ENCODE measurements at regions not wholly inside any gene's neighbourhood (a gene's known extent, or its start where the extent isn't known, plus 50 kb on each side); places are given as distances from the start of the nearest gene placed in this dataset.
A peak's percentile ranks its signal among the peaks of the same experiment; 100 is the strongest.

DNA sequence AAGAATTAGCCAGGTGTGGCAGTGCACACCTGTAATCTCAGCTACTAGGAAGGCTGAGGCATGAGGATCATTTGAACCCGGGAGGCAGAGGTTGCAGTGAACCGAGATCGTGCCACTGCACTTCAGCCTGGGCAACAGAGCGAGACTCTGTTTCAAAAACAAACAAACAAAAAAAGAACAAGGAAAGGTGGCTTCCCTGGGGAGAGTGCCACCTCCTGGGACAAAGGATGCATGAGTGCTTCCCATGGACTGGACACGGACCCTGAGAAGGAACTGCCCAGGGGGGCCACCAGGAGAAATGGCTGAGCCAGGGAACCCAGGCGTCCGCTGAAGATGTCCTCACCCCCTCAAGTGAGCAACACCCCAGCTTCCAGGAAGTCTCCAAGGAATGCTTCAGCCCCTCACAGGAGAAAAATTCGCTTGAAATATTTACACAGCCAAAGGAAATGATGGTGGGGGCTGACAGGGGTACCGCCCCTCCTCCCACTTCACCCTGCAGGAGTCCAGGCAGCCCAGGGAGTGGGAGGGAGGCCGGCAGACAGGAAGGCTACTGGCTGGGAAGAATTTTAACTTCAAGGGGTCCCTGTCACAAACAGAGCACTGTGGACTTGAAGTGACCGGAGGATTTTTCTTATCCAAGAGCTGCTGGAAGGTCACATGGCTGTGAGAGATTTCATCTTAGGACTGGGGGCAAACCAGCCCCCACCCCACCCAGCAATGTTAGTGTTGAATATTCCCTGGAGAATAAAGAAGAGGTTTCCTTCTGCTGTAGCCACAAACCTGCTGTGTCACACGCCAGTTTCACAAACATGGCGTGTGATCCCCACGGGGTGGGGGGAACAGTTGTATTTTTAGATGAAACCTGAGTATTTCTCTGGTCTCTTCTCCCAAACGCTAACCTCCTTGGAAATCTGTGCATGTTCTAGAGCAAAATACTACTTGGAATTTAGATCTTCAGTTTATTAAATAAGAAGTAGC is 90.8 kb upstream of the SLC25A33 start:
- no peaks in the 10 kb centered on the region for H3K27me3 ChIP-seq (ENCODE audit: control insufficient read depth in 5 of 5, insufficient read depth in 4 of 5, low read length in 5 of 5)
- H3K36me3 ChIP-seq (ENCODE audit: control insufficient read depth in 5 of 5, insufficient read depth in 5 of 5, low read length in 5 of 5), result no peaks in the 10 kb centered on the region
- peak overlapping the region; percentile 29 for H3K27ac ChIP-seq (ENCODE audit: low read depth, low read length)
- peak overlapping the region in 1 of 5 donors; percentile 4 for H3K9ac ChIP-seq (ENCODE audit: low read length in 5 of 5)
- no peaks in the 10 kb centered on the region for H3K9me3 ChIP-seq (ENCODE audit: control insufficient read depth in 5 of 5, low read length in 5 of 5)
- H3K4me3 ChIP-seq (ENCODE audit: low read depth in 1 of 5, low read length in 5 of 5), result no peak overlapping the region
- peaks cover 3 to 36% (median 29%) of the 10 kb centered on the region in 5 donors for H3K4me1 ChIP-seq (ENCODE audit: control insufficient read depth in 5 of 5, insufficient read depth in 5 of 5, low read length in 5 of 5)

DNA sequence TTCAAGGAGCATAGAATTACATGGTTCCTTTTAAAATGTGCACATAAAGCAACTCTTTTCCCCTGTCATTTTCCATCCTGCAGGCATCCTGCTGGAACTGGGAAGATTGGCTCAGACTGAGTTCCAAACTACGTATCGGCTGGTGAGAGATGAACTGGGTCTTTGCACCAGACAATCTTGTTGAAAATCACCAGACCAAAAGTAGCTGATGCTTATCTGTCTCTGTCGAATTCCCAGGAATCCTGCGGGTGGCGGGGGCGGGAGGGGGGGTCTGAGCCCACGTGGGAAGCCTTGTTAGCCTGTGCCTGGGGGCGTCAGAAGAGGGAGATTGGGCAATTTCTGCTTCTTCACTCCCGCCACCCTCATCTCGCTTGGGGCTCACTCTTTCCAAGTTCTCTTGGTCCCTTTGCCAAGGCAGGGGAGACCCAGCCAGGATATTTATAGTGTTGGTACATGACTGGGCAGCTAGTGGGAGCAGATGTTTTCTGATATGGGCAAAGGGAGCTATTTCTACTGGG is 90.1 kb upstream of the SLC25A33 start:
- H3K27ac ChIP-seq (ENCODE audit: low read depth, low read length), result peak overlapping the region; percentile 29
- H3K4me3 ChIP-seq (ENCODE audit: low read depth in 1 of 5, low read length in 5 of 5), result no peak overlapping the region
- H3K4me1 ChIP-seq (ENCODE audit: control insufficient read depth in 5 of 5, insufficient read depth in 5 of 5, low read length in 5 of 5), result peaks cover 9 to 38% (median 35%) of the 10 kb centered on the region in 5 donors
- no peaks in the 10 kb centered on the region for H3K9me3 ChIP-seq (ENCODE audit: control insufficient read depth in 5 of 5, low read length in 5 of 5)
- H3K9ac ChIP-seq (ENCODE audit: low read length in 5 of 5), result no peak overlapping the region
- no peaks in the 10 kb centered on the region for H3K27me3 ChIP-seq (ENCODE audit: control insufficient read depth in 5 of 5, insufficient read depth in 4 of 5, low read length in 5 of 5)
- no peaks in the 10 kb centered on the region for H3K36me3 ChIP-seq (ENCODE audit: control insufficient read depth in 5 of 5, insufficient read depth in 5 of 5, low read length in 5 of 5)

DNA sequence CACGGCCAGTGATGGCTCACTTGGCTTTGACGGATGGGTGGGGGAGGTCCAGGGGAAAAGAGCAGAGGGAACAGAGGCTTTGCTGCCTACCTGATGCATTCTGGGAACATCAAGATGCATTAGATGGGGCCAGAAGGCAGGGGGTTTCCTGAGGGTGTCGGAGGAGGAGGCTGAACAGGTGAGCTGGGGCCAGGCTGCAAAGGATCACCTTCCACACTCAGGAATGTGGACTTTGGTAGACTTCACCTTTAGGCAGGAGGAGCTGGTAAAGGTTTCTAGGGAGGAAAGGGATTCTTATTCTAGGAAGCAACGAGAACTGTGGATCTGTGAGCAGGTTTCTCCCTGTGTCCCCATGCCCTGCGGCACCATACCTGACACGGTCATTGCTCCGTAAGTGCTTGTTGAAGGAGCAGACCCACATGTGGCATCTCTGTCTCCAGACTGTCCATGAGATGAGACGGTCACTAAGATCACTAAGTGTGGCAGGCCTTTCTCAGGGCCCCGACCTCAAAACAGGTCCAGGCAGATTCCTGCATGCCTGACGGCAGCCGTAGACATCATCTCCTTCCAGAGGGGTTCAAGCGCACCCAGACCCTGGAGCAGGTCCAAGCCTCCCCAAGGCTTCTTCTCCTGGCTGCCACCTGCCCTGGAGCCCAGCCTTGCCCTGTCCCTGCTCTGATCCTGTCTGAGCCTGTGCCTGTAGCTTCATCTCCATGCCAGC is 89.1 kb upstream of the SLC25A33 start:
- Histone ChIP-seq H3K27me3 (ENCODE audit: control insufficient read depth in 5 of 5, insufficient read depth in 4 of 5, low read length in 5 of 5) (no peaks in the 10 kb centered on the region), H3K4me3 (ENCODE audit: low read depth in 1 of 5, low read length in 5 of 5) (no peak overlapping the region), H3K4me1 (ENCODE audit: control insufficient read depth in 5 of 5, insufficient read depth in 5 of 5, low read length in 5 of 5) (peaks cover 14 to 47% (median 43%) of the 10 kb centered on the region in 5 donors), H3K9me3 (ENCODE audit: control insufficient read depth in 5 of 5, low read length in 5 of 5) (no peaks in the 10 kb centered on the region), H3K9ac (ENCODE audit: low read length in 5 of 5) (no peak overlapping the region), H3K36me3 (ENCODE audit: control insufficient read depth in 5 of 5, insufficient read depth in 5 of 5, low read length in 5 of 5) (no peaks in the 10 kb centered on the region), H3K27ac (ENCODE audit: low read depth, low read length) (no peak overlapping the region)

DNA sequence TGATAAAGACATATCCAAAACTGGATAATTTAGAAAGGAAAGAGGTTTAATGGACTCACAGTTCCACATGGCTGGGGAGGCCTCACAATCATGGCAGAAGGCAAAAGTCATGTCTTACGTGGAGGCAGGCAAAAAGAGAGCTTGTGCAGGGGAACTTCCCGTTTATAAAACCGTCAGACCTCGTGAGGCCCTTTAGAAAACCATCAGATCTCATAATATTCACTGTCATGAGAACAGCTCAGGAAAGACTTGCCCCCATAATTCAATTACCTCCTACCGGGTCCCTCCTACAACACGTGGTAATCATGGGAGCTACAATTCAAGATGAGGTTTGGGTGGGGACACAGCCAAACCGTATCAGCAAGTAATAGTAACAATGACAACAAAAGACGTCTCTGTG is 88.2 kb upstream of the SLC25A33 start:
- Histone ChIP-seq H3K4me1 (ENCODE audit: control insufficient read depth in 5 of 5, insufficient read depth in 5 of 5, low read length in 5 of 5) (peaks cover 15 to 55% (median 46%) of the 10 kb centered on the region in 5 donors), H3K9me3 (ENCODE audit: control insufficient read depth in 5 of 5, low read length in 5 of 5) (no peaks in the 10 kb centered on the region), H3K9ac (ENCODE audit: low read length in 5 of 5) (no peak overlapping the region), H3K27me3 (ENCODE audit: control insufficient read depth in 5 of 5, insufficient read depth in 4 of 5, low read length in 5 of 5) (no peaks in the 10 kb centered on the region), H3K27ac (ENCODE audit: low read depth, low read length) (no peak overlapping the region), H3K36me3 (ENCODE audit: control insufficient read depth in 5 of 5, insufficient read depth in 5 of 5, low read length in 5 of 5) (no peaks in the 10 kb centered on the region), H3K4me3 (ENCODE audit: low read depth in 1 of 5, low read length in 5 of 5) (no peak overlapping the region)

DNA sequence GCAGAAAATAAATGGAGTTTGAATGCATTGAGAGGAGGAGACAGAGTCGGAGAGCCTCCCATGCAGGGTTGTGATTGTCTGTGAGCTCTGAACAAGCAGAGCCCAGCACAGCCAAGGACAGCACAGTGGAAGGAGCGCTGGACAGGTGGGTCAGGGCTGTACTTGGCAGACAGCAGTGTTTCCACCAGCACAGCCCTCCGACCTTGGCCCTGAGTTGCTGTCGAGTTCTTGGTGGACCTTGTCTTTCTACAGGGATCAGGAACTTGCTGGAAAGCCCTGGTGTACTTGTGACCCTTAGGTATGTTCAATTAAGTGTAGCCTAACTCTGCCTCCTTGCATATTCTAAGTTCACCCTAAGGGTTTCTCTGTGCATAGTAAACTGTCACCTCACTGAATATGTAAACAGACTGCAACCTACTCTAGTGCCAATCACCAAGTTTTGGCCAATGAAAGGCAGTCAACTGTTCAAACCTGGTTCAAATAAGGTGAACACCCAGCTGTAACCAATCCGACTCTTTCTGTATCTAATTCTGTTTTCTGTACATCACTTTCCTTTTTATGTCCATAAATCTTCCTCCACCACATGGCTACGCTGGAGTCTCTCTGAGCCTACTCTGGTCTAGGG is 86.6 kb upstream of the SLC25A33 start:
- Histone ChIP-seq H3K9ac (ENCODE audit: low read length in 5 of 5) (no peak overlapping the region), H3K27me3 (ENCODE audit: control insufficient read depth in 5 of 5, insufficient read depth in 4 of 5, low read length in 5 of 5) (no peaks in the 10 kb centered on the region), H3K4me3 (ENCODE audit: low read depth in 1 of 5, low read length in 5 of 5) (no peak overlapping the region), H3K4me1 (ENCODE audit: control insufficient read depth in 5 of 5, insufficient read depth in 5 of 5, low read length in 5 of 5) (peaks cover 15 to 56% (median 46%) of the 10 kb centered on the region in 5 donors), H3K27ac (ENCODE audit: low read depth, low read length) (no peak overlapping the region), H3K9me3 (ENCODE audit: control insufficient read depth in 5 of 5, low read length in 5 of 5) (no peaks in the 10 kb centered on the region), H3K36me3 (ENCODE audit: control insufficient read depth in 5 of 5, insufficient read depth in 5 of 5, low read length in 5 of 5) (no peaks in the 10 kb centered on the region)

DNA sequence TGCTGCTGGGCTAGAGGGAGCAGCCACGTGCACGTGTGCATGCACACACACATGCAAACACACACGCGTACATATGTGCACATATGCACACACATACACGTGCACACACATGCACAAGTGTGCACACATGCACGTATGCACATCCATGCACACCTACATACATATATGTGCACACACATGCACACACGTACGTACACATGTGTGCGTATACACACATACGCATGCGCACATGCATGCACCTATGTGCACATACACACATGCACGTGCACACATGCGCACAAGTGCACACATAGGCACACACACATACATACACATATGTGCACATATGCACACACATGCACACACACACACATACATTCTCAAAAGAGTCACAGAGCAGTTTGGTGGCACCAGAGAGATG is 85.9 kb upstream of the SLC25A33 start:
- no peak overlapping the region for H3K27ac ChIP-seq (ENCODE audit: low read depth, low read length)
- H3K9ac ChIP-seq (ENCODE audit: low read length in 5 of 5), result no peak overlapping the region
- no peaks in the 10 kb centered on the region for H3K27me3 ChIP-seq (ENCODE audit: control insufficient read depth in 5 of 5, insufficient read depth in 4 of 5, low read length in 5 of 5)
- H3K4me3 ChIP-seq (ENCODE audit: low read depth in 1 of 5, low read length in 5 of 5), result peak overlapping the region in 3 of 5 donors; percentile 7 to 36 (median 32)
- H3K4me1 ChIP-seq (ENCODE audit: control insufficient read depth in 5 of 5, insufficient read depth in 5 of 5, low read length in 5 of 5), result peaks cover 15 to 54% (median 43%) of the 10 kb centered on the region in 5 donors
- no peaks in the 10 kb centered on the region for H3K9me3 ChIP-seq (ENCODE audit: control insufficient read depth in 5 of 5, low read length in 5 of 5)
- H3K36me3 ChIP-seq (ENCODE audit: control insufficient read depth in 5 of 5, insufficient read depth in 5 of 5, low read length in 5 of 5), result no peaks in the 10 kb centered on the region

DNA sequence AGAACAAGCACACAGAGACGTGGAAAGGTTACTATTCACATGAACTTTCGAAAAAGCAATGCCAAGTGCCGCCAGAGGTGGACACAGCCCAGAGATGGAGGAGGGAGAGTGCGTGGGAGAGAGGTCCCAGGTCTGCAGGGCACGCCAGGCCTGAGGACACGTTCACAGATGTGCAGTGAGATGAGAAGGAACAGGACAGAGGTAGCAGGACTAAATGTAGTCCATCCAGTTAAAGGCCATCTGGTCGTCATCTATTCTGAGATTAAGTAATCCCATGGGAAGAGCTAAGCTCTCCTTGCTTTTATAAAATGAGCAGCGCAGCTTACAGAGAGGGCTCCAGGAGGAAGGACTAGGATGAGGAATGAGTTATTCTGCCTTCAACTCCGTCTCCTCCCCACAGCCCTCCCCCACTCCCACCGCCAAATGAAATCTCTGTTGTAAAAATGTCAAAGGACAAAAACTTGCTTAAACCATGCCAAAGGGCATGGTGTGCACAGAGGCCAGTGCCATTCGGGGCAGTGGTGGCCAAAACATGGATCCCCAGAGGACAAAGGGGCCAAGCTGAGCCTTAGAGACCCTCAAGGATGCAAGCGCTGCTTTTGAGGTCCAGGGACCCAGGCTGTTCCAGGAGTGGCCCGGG is 85.4 kb upstream of the SLC25A33 start:
- no peaks in the 10 kb centered on the region for H3K36me3 ChIP-seq (ENCODE audit: control insufficient read depth in 5 of 5, insufficient read depth in 5 of 5, low read length in 5 of 5)
- H3K27me3 ChIP-seq (ENCODE audit: control insufficient read depth in 5 of 5, insufficient read depth in 4 of 5, low read length in 5 of 5), result no peaks in the 10 kb centered on the region
- H3K9me3 ChIP-seq (ENCODE audit: control insufficient read depth in 5 of 5, low read length in 5 of 5), result no peaks in the 10 kb centered on the region
- peaks cover 15 to 48% (median 38%) of the 10 kb centered on the region in 5 donors for H3K4me1 ChIP-seq (ENCODE audit: control insufficient read depth in 5 of 5, insufficient read depth in 5 of 5, low read length in 5 of 5)
- peak overlapping the region in 3 of 5 donors; percentile 7 to 36 (median 32) for H3K4me3 ChIP-seq (ENCODE audit: low read depth in 1 of 5, low read length in 5 of 5)
- peak overlapping the region; percentile 94 for H3K27ac ChIP-seq (ENCODE audit: low read depth, low read length)
- no peak overlapping the region for H3K9ac ChIP-seq (ENCODE audit: low read length in 5 of 5)

DNA sequence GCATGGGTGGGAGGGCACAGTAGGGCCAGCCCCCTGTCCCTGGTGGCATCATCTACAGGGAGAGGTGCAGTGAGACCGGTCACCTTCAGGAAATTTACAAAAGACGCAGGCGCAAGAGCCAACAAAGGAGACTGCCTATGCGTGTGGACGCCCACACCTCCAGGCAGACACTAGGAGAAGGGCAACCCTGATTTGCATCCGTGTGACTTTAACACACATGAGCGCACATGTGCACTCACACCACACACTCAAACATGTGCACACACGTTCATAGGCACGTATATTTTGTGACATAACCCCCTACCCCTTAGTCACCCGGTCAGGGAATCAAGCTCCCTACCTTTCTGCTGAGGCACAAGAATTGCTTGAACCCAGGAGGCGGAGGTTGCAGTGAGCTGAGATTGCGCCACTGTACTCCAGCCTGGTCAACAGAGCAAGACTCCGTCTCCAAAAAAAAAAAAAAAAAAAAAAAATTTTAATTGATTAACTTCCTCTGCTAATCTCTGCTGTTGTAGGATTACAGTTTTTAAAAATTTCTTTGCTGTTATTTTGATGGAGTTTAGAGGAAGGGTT is 84.7 kb upstream of the SLC25A33 start:
- H3K27ac ChIP-seq (ENCODE audit: low read depth, low read length), result peak overlapping the region; percentile 94
- peak overlapping the region in 1 of 5 donors; percentile 7 for H3K4me3 ChIP-seq (ENCODE audit: low read depth in 1 of 5, low read length in 5 of 5)
- no peaks in the 10 kb centered on the region for H3K36me3 ChIP-seq (ENCODE audit: control insufficient read depth in 5 of 5, insufficient read depth in 5 of 5, low read length in 5 of 5)
- no peaks in the 10 kb centered on the region for H3K9me3 ChIP-seq (ENCODE audit: control insufficient read depth in 5 of 5, low read length in 5 of 5)
- peaks cover 11 to 45% (median 36%) of the 10 kb centered on the region in 5 donors for H3K4me1 ChIP-seq (ENCODE audit: control insufficient read depth in 5 of 5, insufficient read depth in 5 of 5, low read length in 5 of 5)
- H3K27me3 ChIP-seq (ENCODE audit: control insufficient read depth in 5 of 5, insufficient read depth in 4 of 5, low read length in 5 of 5), result no peaks in the 10 kb centered on the region
- H3K9ac ChIP-seq (ENCODE audit: low read length in 5 of 5), result no peak overlapping the region

All from subcutaneous abdominal adipose tissue (tissue), 5 donors.